ENCODE measurements at regions not wholly inside any gene's neighbourhood (a gene's known extent, or its start where the extent isn't known, plus 50 kb on each side); places are given as distances from the start of the nearest gene placed in this dataset.
A peak's percentile ranks its signal among the peaks of the same experiment; 100 is the strongest.

DNA sequence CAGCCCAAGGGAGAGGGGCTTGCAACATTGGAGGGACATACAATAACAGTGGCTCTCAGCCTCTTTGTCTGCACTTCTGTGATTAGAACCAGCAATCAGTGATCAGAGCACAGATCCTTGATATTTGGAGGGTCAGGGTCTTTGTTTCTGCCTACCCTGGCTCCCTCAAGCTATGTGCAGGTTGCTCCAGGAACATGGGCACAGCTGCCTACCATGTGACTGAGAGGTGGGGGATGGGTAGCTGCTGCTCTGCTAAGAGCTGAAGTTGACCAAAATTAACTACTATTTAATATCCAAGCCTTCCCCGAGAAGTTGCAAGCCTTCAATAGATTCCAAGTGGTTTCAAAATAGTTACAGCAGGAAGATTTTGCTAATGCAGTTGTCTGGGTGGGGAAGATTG lies 202.6 kb downstream of the ZIC5 start:
- TF ChIP-seq, protein P1, sequence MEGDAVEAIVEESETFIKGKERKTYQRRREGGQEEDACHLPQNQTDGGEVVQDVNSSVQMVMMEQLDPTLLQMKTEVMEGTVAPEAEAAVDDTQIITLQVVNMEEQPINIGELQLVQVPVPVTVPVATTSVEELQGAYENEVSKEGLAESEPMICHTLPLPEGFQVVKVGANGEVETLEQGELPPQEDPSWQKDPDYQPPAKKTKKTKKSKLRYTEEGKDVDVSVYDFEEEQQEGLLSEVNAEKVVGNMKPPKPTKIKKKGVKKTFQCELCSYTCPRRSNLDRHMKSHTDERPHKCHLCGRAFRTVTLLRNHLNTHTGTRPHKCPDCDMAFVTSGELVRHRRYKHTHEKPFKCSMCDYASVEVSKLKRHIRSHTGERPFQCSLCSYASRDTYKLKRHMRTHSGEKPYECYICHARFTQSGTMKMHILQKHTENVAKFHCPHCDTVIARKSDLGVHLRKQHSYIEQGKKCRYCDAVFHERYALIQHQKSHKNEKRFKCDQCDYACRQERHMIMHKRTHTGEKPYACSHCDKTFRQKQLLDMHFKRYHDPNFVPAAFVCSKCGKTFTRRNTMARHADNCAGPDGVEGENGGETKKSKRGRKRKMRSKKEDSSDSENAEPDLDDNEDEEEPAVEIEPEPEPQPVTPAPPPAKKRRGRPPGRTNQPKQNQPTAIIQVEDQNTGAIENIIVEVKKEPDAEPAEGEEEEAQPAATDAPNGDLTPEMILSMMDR (conservative IDR thresholded peaks at IDR 0.05; ENCODE audit: low read depth, low read length): no peak
- no peak for DNase-seq (ENCODE audit: low read depth)
- H3K4me3 ChIP-seq (ENCODE audit: low read depth, low read length): no peak overlapping the region

DNA sequence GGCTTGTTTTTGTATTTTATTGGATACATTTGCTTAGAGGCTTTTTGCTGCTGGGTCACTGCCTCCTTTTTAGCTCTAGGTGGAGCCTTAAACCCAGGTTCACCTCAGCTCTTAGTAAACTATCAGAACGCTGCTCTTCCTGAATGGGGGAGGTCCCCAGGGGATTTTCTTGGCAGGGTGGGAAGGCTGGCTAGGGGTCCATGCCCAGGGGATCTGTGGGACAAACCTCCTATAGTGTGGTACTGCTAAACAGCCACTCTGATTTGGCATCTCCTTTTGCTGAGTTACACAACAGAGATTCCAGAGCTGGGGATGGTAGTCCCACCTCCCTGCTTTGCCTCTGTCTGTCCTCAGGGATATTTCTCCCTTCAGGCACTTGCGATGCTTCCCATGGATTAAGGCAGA lies 204.9 kb downstream of the ZIC5 start:
- H3K4me3 ChIP-seq (ENCODE audit: low read depth, low read length): no peak overlapping the region
- TF ChIP-seq, protein P1 (conservative IDR thresholded peaks at IDR 0.05; ENCODE audit: low read depth, low read length): peak; percentile 57
- no peak for DNase-seq (ENCODE audit: low read depth)

DNA sequence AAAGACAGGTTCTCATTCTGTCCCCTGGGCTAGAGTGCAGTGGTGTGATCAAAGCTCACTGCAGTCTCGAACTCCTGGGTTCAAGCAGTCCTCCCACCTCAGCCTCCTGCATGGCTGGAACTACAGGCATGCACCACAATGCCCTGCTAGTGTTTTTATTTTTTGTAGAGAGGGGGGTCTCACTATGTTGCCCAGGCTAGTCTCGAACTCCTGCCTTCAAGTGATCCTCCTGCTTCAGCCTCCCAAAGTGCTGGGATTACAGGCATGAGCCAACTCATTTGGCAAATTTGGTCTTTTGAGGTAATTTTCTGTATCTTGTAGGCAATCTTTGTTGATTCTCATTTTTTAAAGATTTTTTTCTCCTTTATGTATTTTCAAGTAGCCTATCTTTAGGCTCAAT lies 205.7 kb downstream of the ZIC5 start:
- TF ChIP-seq, protein P1 (conservative IDR thresholded peaks at IDR 0.05; ENCODE audit: low read depth, low read length): no peak
- no peak overlapping the region for H3K4me3 ChIP-seq (ENCODE audit: low read depth, low read length)
- DNase-seq (ENCODE audit: low read depth): no peak

DNA sequence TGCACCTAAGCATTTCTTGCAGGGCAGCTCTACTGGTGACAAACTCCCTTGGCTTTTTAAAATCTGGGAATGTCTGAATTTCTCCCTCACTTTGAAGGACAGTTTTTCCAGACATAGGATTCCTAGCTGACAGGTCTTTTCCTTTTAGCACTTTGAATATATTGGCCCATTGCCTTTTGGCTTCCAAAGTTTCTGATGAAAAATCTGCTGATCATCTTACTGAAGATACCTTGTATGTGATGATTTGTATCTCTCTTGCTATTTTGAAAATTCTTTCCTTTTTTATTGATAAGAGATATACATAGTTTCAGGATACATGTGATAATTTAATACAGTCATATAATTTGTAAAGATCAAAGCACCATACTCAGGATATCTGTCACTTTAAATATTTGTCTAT lies 211.1 kb downstream of the ZIC5 start:
- TF ChIP-seq, protein P1 (conservative IDR thresholded peaks at IDR 0.05; ENCODE audit: low read depth, low read length): no peak
- DNase-seq (ENCODE audit: low read depth): no peak
- no peak overlapping the region for H3K4me3 ChIP-seq (ENCODE audit: low read depth, low read length)

DNA sequence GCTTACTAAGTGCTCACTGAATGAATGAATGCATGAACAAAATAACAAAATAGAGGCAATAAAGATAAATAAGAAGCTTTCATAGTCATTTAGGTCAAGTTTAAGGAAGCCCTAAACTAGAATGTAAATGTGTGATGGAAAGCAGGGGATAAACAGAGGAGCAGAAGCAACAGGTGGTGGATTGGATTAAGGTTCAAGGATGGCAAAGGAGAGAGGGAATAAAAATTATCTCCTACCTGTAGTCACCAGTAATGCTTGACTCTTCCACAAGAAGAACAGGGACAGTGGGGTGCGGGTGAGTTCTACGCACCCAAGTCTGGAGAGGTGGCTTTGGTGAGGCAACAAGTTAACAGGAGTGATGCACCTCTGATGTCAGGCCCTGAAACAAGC lies 212.4 kb downstream of the ZIC5 start:
- TF ChIP-seq, protein P1 (conservative IDR thresholded peaks at IDR 0.05; ENCODE audit: low read depth, low read length): no peak
- no peak overlapping the region for H3K4me3 ChIP-seq (ENCODE audit: low read depth, low read length)
- DNase-seq (ENCODE audit: low read depth): no peak

DNA sequence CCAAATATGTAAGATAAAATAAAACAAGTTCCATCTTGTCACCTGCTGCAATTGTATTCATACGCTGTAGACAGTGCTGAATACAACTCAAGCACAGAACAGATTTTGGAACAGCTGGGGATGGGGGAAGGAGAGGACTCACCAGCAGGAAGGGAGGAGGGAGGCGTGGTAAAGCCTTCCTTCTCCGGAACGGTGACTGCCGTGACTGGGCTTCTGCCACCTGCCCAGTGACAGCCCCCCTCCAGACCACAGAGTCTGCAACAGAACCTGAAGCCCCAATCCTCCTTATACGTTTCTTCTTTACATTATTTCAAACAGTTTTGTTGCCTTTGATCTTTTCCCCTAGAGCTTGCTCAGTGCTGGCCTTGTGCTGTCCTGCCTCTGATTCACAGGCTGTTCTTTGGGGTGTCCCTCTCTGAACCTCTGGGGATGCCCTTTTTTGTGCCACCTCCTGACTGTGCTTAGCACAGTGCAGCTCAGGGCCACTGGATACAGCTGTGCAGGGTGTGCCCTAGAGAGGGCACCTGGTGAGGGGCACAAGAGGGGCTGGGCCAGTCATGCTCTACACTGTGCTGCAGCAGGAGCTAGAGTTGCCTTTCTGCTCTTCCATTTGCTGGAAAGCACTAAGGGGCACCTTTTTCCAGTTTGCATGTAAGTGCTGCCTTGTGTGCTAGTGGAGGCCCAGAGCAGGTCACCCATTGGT lies 213.0 kb downstream of the ZIC5 start:
- TF ChIP-seq, protein P1 (conservative IDR thresholded peaks at IDR 0.05; ENCODE audit: low read depth, low read length): no peak
- no peak overlapping the region for H3K4me3 ChIP-seq (ENCODE audit: low read depth, low read length)
- DNase-seq (ENCODE audit: low read depth): no peak

DNA sequence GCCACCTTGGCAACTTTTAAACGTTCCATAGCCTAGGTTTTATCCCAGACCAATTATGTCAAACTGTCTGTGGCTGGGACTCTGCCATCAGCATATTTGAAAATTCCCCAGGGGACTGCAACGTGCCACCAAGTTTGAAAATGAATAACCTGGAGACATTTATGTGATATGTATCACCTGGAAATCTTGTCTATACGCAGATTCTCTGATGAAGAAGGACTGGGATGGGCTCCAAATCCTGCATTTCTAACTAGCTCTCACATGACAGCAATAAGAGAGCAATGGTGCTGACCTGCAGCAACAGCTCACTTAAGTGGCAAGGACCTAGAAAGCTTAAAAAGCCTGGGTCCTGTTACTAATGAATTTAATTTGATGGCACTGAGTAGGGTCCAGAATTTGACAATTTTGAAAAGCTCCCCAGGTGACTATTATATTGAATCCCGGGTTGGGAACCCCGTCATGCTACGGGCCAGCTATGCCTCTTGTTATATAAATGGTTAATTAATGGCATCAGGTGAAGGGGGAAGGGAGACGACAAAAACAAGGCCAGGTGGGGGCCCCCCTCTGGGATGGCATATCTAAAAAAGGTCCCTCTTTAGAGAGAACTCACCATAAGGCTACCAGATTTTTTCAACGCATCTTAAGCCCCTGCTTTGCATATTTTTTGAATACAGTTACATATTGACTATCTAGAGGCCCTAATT lies 213.7 kb downstream of the ZIC5 start:
- no peak overlapping the region for H3K4me3 ChIP-seq (ENCODE audit: low read depth, low read length)
- no peak for DNase-seq (ENCODE audit: low read depth)
- TF ChIP-seq, protein P1 (conservative IDR thresholded peaks at IDR 0.05; ENCODE audit: low read depth, low read length): no peak
